Caco-2 (cell line): ENCODE measurements at regions not wholly inside any gene's neighbourhood (a gene's known extent, or its start where the extent isn't known, plus 50 kb on each side); places are given as distances from the start of the nearest gene placed in this dataset.

Source experiments
- BruUV-seq: library from RNA; stranded (reverse); fragments of 400-500 nt; replicated peaks from 2 replicates; lab custom pipeline; 2021; lab: Mats Ljungman, UMichigan
- CTCF ChIA-PET: fragments of 300-600 bp; sonication (Branson Sonifier 250); formaldehyde crosslinking; loops from one replicate; lab custom pipeline; 2022; ENCODE audit warnings: antibody characterized with exemption; lab: Charles Lee
- POLR2A ChIA-PET: fragments of 300-600 bp; sonication (Branson Sonifier 250); formaldehyde crosslinking; loops from one replicate; lab custom pipeline; 2022; ENCODE audit warnings: antibody characterized with exemption; lab: Charles Lee
- DNase-seq, 2 experiments: peaks; one replicate each; pipeline versions ENCODE4 v3.0.0 to v3.0.0-alpha.2; 2020 to 2022
- H3K27me3 ChIP-seq: replicated peaks from 2 replicates; pipeline ENCODE4 v1.6.0; 2011; ENCODE audit warnings: low read length; ENCODE audit not compliant: control insufficient read depth, insufficient read depth
- H3K36me3 ChIP-seq: 2 replicates; pipeline ENCODE4 v1.5.1; 2011; ENCODE audit warnings: low read length; ENCODE audit not compliant: control insufficient read depth, insufficient read depth
- H3K4me1 ChIP-seq: fragments of 250-450 bp; sonication (Bioruptor Pico); 2 replicates; pipeline ENCODE4 v1.5.1; 2020; ENCODE audit warnings: mild to moderate bottlenecking
- H3K4me3 ChIP-seq: 2 replicates; pipeline ENCODE4 v1.5.1; 2011; ENCODE audit warnings: low read depth, mild to moderate bottlenecking, control low read depth, low read length
- H3K9me3 ChIP-seq: fragments of 250-450 bp; sonication (Bioruptor Pico); 2 replicates; pipeline ENCODE4 v1.5.1; 2020; ENCODE audit warnings: mild to moderate bottlenecking, moderate library complexity
- H3K27ac Mint-ChIP-seq: one replicate; pipeline ENCODE4 v1.8.0; 2022; ENCODE audit warnings: mixed read lengths; ENCODE audit not compliant: unreplicated experiment
- H3K27me3 Mint-ChIP-seq: one replicate; pipeline ENCODE4 v1.8.0; 2022; ENCODE audit warnings: mixed read lengths; ENCODE audit not compliant: insufficient read depth, unreplicated experiment
- H3K36me3 Mint-ChIP-seq: one replicate; pipeline ENCODE4 v1.8.0; 2022; ENCODE audit warnings: mild to moderate bottlenecking, mixed read lengths; ENCODE audit not compliant: insufficient read depth, unreplicated experiment
- H3K4me1 Mint-ChIP-seq: one replicate; pipeline ENCODE4 v1.8.0; 2022; ENCODE audit warnings: low read depth, mixed read lengths; ENCODE audit not compliant: unreplicated experiment
- H3K4me3 Mint-ChIP-seq: one replicate; pipeline ENCODE4 v1.8.0; 2022; ENCODE audit warnings: mild to moderate bottlenecking, moderate library complexity, mixed read lengths; ENCODE audit not compliant: unreplicated experiment
- H3K9me3 Mint-ChIP-seq: one replicate; pipeline ENCODE4 v1.8.0; 2022; ENCODE audit warnings: mixed read lengths; ENCODE audit not compliant: unreplicated experiment
- CTCF ChIP-seq, 2 experiments: fragments of 200-600 bp in 1 of 2; IDR thresholded peaks; 1 replicate in 1 of 2; 2 replicates in 1 of 2; pipeline versions ENCODE4 v1.5.1 to v1.8.0; 2011 to 2022; ENCODE audit warnings: antibody characterized with exemption in 1 of 2, control low read depth in 1 of 2, inconsistent platforms in 1 of 2, low read depth in 1 of 2, low read length in 1 of 2, mild to moderate bottlenecking in 1 of 2, moderate library complexity in 1 of 2; ENCODE audit not compliant: insufficient read depth in 1 of 2, severe bottlenecking in 1 of 2, unreplicated experiment in 1 of 2
- intact Hi-C: fragments of 100-400 bp; cut with micrococcal nuclease; formaldehyde crosslinking; loops from one replicate; pipeline ENCODE4 v1.10.0; 2022; ENCODE audit not compliant: unreplicated experiment

GRCh38 chr2:147713349-147713748 lies 131.5 kb upstream of the ACVR2A start:
- Mint-ChIP-seq H3K36me3 (no peaks in the 10 kb centered on the region), H3K4me1 (peaks cover 20% of the 10 kb centered on the region), H3K27ac (no peak overlapping the region), H3K9me3 (peaks cover 21% of the 10 kb centered on the region), H3K27me3 (peaks cover 8% of the 10 kb centered on the region), H3K4me3 (no peak overlapping the region)
- ChIA-PET POLR2A (no interaction called here), CTCF (no interaction called here)
- Histone ChIP-seq H3K4me3 (no peak overlapping the region), H3K4me1 (no peaks in the 10 kb centered on the region), H3K9me3 (no peaks in the 10 kb centered on the region), H3K36me3 (no peaks in the 10 kb centered on the region), H3K27me3 (no peaks in the 10 kb centered on the region)
- intact Hi-C loops, result no loop called here
- DNase-seq, result no peak
- BruUV-seq, result no TSS peak
- TF ChIP-seq CTCF (IDR thresholded peaks at IDR 0.05; ENCODE audit: insufficient read depth in 1 of 2, low read depth in 1 of 2, low read length in 1 of 2, severe bottlenecking in 1 of 2, unreplicated experiment in 1 of 2), result no peak

- Histone ChIP-seq H3K4me1 (no peaks in the 10 kb centered on the region), H3K27me3 (no peaks in the 10 kb centered on the region), H3K4me3 (no peak overlapping the region), H3K9me3 (no peaks in the 10 kb centered on the region), H3K36me3 (no peaks in the 10 kb centered on the region)
- Mint-ChIP-seq H3K36me3 (no peaks in the 10 kb centered on the region), H3K27me3 (peaks cover 8% of the 10 kb centered on the region), H3K4me1 (peaks cover 20% of the 10 kb centered on the region), H3K4me3 (no peak overlapping the region), H3K9me3 (peaks cover 21% of the 10 kb centered on the region), H3K27ac (no peak overlapping the region)
- ChIA-PET CTCF (no interaction called here), POLR2A (no interaction called here)
- TF ChIP-seq CTCF (IDR thresholded peaks at IDR 0.05; ENCODE audit: insufficient read depth in 1 of 2, low read depth in 1 of 2, low read length in 1 of 2, severe bottlenecking in 1 of 2, unreplicated experiment in 1 of 2), result no peak
- intact Hi-C loops, result no loop called here
- no peak for DNase-seq
- BruUV-seq, result no TSS peak
Measured at GRCh38 chr2:147712051-147712450, 132.8 kb upstream of the ACVR2A start.

GRCh38 chr2:147711031-147711430 lies 133.8 kb upstream of the ACVR2A start:
- peaks cover 20% of the 10 kb centered on the region for H3K4me1 Mint-ChIP-seq
- peaks cover 6% of the 10 kb centered on the region for H3K27me3 Mint-ChIP-seq
- peak overlapping the region; percentile 30 for H3K27ac Mint-ChIP-seq
- peaks cover 21% of the 10 kb centered on the region for H3K9me3 Mint-ChIP-seq
- H3K36me3 ChIP-seq, result no peaks in the 10 kb centered on the region
- H3K27me3 ChIP-seq, result no peaks in the 10 kb centered on the region
- intact Hi-C loops, result no loop called here
- BruUV-seq, result no TSS peak
- ChIA-PET POLR2A (no interaction called here), CTCF (no interaction called here)
- no peaks in the 10 kb centered on the region for H3K36me3 Mint-ChIP-seq
- no peak overlapping the region for H3K4me3 Mint-ChIP-seq
- no peak for TF ChIP-seq CTCF (IDR thresholded peaks at IDR 0.05; ENCODE audit: insufficient read depth in 1 of 2, low read depth in 1 of 2, low read length in 1 of 2, severe bottlenecking in 1 of 2, unreplicated experiment in 1 of 2)
- H3K9me3 ChIP-seq, result no peaks in the 10 kb centered on the region
- no peak for DNase-seq
- no peaks in the 10 kb centered on the region for H3K4me1 ChIP-seq
- H3K4me3 ChIP-seq, result no peak overlapping the region
